ENCODE measurements at regions not wholly inside any gene's neighbourhood (a gene's known extent, or its start where the extent isn't known, plus 50 kb on each side); places are given as distances from the start of the nearest gene placed in this dataset.

- no peak for TF ChIP-seq POLR2A (IDR thresholded peaks at IDR 0.05)
- no peak for TF ChIP-seq CTCF (IDR thresholded peaks at IDR 0.05)
Observed at GRCh38 chr18:22789600-22789999, 143.5 kb upstream of the RBBP8 start.

Measured in body of pancreas (tissue), 4 donors.